HG03280 (cell line): ENCODE measurements at regions not wholly inside any gene's neighbourhood (a gene's known extent, or its start where the extent isn't known, plus 50 kb on each side); places are given as distances from the start of the nearest gene placed in this dataset.

Experiments
- ATAC-seq: cut with Tn5 transposase; IDR thresholded peaks from one replicate; pipeline ENCODE4 v1.9.1; 2021; ENCODE audit warnings: mild to moderate bottlenecking, moderate library complexity; ENCODE audit not compliant: unreplicated experiment

DNA sequence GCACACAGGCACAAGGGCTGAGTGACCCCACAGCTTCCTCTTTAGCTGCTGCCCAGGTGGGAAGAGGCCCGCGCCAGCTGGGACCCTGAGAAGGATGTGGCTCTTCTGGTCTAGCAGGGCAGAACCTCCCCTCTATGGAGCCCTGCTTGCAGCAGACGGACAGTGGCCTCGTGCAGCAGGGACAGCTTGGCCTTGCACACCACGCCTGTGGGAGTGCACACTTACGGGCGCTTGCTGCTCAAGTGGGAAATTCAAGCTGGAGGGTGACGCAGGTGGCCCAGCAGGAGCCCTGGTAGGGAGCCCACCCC is 971.4 kb downstream of the BRD1 start:
- no peak for ATAC-seq

DNA sequence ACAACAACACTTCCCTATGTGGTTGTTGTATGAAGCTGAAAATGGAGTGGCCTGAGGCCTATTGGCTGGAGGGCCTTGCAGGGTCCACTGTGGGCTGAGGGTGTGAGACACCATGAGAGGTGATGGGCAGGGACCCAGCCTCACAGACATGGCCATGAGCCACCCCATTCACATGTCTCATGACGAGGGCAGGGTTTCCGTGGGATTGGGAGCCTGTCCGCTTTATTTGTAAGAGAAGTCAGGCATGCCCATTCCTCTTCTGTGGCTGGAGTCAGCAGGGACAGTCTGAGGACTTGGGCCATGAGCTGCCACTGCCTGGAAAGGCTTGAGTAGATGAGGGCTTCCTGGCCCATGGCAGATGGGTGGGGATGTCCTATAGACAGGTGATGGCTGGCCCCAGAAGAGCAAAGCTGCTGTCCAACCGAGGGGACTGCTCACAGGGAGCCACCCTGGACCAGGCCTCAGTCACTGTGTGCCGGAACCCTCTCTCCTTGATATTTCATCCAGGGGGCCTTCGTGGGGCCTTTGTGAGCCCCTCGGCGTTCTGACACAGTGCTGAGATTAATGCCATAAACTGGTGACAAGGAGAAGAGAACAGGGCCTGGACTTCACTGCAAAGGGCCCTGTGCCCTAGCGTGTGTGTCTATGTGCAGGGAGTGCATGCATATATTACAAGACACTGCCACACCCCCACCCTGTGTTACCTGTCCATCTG is 971.9 kb downstream of the BRD1 start:
- ATAC-seq = no peak

DNA sequence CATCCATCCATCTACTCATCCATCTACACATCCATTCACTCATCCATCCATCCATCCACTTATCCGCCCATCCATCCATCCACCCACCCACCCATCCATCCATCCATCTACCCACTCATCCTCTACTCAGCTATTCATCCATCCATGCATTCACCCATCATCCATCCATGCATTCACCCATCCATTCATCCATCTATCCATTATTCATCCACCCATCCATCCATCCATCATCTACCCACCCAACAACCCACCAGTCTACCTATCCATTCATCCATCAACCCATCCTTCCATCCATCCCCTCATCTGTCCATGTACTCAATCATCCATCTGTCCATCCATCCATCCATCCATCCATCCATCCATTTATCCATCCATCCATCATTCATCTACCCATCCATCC is 972.7 kb downstream of the BRD1 start:
- no peak for ATAC-seq

DNA sequence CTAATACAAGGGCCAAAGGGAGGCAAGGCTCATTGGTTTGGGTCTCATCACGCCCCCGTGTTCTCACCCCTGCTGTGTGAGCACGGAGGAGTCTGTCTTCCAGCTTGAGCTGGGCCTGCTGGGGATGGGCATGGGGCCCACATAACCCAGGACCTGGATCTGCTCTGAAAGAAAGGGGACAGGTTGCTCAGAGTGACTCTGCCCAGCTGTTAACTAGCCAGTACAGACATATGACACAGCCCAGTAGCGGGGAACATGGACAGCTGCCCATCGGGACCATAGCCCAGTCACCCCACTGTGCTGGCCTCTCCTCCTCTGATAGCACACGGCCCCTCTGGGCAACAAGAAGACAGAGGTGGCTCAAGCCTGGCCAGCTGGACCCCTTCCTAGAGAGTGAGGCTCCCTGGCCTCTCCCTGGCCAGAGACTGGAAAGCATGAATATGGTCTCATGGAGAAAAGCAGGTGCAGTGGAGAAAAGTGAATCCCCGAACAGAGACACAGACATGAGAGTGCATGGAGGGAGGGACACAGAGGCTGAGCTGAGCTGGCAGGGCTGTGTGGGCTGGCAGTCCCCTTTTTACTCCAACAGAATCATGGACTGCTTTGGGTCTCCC is 973.9 kb downstream of the BRD1 start:
- ATAC-seq = no peak

DNA sequence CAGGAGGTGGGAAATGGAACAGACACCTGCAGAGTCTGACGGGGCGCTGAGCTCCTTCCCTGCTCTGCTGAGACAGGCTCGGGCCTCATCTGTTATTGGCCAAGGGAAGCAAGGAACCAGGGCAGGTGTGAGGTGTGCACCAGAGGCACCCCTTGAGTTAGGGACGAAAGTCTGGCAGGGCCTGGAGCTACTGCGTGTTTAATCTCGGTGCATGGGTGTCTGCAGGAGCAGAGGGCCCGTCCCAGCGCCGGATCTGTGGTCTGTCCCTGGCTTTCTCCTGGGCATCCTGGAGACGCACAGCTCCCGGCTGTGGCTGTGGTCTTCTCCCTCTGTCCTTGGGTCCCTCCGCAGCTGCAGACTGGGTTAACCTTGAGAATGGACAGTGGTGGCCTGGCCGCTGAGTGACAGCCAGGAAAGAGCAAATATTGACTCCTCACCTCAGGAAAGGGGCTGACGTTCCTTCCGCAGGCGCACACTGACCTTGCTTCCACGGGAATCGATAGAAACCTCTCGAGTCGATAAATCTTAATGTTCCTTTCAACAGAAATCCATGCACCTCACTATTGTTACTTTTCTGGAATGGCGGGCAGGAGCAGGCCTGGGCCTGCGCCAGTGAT is 975.6 kb downstream of the BRD1 start:
- no peak for ATAC-seq

DNA sequence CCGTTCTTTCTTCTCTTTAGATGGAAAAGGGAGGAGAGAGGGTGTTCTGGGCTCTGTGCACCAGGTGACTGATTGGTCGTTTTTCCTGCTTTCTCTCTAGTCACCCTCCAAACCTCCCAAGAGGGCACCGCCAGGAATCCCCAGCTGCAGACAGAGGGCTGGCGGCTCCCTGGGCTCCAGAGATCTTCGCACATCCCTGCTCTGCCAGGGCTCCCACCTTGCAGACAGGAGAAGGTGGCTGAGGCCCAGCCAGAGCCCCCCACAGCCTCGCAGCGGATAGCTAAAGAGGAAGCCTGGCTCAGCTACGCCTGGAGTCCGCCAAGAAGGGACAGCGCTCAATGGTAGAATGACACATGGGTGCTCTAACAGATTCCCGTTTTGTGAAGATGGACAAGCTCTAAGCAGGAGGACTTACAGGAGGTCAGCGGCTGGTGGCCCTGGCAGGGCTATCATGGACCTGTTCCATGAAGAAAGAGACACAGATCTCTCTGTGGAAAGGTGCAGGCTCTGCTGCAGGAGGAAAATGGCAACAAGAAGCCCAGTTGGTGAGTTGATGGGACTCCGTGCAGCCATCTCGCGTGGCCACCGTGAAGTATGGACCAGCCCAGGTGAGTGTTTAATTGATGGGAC is 976.9 kb downstream of the BRD1 start:
- no peak for ATAC-seq

DNA sequence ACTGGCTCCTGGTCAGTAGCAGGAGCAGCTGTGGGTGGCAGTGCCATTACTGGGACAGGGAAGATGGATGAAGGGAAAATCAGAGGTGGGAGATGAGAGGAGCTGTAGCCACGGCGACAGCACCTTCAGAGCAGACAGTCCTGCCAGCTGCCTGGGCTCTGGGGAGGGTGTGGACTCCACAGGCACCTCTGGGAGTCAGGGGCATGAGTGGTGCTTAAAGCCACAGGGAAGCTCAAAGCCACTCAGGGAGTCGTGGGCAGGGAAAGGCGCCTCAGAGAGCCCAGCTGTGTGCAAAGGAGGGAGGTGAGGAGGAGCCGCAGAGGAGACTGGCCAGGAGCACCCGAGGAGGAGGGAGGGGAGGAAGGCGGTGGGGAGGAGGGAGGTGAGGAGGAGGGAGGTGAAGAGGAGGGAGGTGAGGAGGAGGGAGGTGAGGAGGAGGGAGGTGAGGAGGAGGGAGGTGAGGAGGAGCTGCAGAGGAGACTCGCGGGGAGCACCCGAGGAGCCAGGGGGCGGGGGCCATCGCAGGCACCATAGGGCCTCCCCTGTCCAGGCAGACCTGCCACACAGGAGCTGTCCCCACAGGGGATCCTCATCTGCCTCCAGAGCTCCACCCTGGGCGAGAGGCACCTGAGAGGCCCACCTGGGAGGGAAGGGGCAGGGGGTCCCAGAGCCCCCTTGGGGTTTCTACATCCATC is 977.6 kb downstream of the BRD1 start:
- ATAC-seq = no peak

DNA sequence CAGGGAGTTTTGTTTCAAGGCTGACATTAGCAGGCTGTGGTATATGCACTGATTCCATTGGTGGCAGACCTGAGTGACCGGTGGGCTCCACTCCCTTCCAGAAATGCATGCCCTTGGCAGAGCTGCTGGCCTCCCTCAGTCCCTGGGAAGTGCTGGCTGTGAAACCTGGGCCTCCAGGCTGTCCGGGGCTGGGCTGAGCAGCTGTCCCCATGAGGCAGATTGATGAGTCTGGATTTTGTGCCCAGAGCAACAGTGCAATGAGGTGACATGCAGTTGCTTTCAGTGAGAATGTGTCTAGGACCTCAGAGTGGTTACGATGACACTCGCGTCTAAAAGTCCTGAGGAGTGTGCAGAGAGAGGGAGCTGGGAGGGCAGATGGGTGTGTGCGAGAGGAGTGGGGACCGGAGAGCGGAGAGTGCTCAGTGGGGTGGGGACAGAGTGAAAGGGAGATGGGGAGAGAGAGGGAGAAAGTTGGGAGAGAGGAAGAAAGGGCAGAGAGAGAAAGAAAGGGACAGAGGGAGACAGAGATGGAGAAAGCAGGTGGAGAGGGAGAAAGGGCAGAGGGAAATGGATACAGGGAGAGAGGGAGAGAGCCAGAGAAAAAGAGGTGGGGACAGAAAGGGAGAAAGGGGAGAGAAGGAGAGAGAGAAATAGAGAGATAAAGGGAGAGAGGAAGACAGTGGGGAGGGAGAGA is 978.3 kb downstream of the BRD1 start:
- ATAC-seq = no peak

DNA sequence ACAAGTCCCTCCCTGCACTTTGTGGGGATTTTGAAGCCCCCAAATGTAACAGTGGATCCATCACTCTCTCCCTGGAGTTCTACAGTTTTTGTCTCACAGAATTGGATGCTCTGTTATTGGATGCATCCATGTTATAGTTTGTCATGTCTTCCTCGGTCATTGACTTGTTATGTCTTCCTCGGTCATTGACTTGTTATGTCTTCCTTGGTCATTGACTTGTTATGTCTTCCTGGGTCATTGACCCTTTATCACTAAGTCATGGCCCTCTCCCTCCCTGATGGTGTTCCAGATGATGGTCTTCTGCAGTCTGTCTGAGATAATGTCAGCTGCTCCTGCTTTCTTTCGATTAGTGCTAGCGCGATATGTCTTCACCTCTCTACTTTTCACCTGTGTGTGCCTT is 981.5 kb downstream of the BRD1 start:
- no peak for ATAC-seq

DNA sequence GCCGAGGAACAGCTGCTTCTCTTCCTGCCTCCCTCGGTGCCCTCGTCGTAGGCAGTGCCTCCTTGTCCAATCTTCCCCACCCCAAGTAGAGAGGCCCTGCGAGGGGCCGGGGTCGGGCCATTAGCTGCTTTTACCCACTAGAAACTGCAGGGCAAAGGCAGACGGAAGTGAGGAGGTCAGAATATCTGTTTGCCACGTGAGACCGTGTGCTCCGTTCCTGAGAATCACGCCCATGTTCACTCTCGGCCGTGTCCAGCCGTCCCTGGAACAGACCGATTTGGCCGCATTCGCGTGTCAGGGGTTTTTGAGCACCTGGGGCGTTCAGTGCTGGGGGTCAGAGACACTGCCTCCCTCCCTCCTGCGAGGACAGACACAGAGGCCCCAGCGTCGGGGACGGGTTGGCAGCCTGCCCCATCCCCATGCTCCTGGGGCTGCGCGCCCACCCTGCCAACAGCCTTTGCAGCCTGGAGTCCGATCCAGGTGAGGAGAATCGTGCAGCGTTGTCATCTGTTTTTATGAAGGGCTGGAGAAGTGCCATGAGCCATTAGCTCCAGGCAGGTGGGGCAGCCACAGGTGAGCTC is 982.2 kb downstream of the BRD1 start:
- ATAC-seq = no peak

DNA sequence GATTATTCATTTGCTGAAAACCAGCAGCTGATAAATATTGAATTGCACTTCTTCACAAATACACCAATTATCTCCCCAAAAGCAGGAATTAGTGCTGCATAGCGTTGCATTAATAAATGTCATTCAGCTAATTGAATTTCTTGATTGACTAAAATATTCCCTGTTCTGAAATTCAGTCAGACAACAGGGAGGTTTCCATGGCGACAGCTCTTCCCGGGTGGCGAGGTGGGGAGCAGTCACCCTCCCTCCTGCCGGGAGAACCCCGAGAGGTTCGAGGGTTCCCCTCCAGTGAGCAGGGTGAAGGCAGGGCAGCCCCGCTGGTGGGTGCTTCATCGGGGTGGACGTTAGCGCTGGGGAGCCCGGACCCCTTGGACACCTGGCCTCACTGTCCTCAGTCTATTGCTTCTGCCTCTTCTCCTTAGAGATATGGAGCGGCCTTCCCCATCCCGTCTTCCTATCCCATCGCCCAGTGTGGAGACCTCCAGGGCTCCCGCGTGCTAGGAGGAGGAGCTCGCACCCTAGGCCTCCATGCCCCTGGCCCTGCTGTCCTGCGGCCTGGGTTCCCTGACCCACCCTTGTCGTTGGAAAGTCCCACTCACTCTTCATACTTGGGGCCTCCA is 983.5 kb downstream of the BRD1 start:
- no peak for ATAC-seq

DNA sequence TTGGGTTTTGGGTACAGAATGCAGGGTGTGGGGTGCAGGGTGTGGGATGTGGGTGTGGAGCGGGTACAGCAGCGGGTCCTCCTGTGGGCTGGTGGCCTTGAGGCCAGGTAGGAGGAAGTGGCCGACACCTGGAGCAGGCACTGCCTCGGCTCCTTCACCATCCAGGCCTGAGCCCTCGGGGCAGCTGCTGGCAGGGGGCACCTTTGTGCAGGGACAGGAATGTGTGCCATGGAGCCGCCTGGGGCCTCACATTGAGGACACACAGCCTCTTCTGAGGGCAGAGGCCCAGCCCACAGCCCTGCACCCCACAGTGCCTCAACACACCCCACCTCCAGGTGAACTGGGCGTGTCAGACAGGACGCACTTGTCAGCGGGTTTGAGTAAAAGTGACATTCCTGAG is 984.0 kb downstream of the BRD1 start:
- no peak for ATAC-seq

DNA sequence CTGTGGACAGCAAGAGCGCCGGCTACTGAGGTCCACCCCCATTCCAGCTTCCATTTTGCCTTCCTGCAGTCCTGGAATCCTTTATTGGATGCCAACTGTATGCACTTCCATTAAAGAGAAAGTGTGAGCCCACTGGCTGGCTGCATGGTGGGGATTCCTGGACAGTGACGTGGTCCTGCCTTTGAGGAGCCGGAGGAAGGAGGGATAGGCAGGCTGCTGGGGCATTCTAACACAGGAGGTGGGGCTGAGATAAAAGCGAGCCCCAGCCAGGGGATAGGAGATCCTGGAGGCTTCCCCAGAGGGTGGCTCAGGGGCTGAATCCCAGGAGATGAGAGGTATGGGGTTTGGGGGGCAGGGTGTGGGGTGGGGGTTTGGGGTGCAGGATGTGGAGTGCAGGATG is 984.7 kb downstream of the BRD1 start:
- no peak for ATAC-seq

DNA sequence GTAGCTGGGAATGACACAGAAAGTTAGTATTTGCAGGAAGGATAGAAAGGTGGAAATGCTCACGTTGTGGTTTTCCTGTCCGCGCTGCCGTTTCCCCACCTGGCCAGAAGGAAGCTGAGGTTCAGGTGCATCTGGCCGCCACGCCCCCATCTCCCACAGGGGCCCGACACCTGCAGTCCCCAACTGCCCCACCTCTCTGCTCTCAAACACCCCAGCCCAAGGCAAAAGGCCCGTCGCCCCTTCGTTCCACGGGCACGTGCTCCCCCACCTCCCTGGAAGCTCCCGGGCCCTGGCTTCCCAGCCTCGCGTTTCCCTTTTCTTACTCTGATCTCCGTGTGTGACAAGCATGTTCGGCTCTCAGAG is 985.1 kb downstream of the BRD1 start:
- no peak for ATAC-seq

DNA sequence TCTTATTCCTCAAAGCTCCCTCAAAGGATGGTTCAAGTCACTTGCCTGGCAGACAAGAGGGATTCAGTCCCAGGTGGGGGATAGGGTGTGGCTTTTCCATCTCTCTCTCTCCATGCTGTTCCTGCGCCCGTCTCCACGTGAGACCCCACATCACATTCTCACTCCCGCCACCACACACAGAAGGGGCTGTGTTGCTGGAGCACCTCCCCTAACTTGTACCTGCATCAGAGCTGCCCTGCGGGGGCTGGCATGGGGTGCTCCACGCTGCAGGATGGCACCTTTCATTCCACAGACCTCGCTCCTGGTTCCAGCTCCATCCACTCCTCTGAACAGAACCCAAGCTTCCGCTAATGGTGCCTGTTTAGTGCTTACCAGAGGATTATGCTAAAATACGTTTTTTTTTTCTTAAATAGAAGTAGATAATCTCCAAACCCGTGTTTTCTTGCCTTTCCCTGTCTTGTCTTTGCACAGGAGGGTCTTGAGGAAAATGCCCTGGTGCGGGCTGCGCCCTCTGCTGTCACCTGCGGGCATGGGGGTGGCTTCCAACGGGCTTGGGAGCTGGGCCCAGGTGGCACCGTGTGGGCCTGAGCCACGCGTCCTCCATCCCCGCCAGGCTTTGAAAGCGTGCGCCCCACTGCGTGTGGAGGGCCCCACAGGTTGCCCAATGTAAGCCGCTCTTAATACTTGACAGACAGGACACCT is 985.6 kb downstream of the BRD1 start:
- ATAC-seq = no peak

DNA sequence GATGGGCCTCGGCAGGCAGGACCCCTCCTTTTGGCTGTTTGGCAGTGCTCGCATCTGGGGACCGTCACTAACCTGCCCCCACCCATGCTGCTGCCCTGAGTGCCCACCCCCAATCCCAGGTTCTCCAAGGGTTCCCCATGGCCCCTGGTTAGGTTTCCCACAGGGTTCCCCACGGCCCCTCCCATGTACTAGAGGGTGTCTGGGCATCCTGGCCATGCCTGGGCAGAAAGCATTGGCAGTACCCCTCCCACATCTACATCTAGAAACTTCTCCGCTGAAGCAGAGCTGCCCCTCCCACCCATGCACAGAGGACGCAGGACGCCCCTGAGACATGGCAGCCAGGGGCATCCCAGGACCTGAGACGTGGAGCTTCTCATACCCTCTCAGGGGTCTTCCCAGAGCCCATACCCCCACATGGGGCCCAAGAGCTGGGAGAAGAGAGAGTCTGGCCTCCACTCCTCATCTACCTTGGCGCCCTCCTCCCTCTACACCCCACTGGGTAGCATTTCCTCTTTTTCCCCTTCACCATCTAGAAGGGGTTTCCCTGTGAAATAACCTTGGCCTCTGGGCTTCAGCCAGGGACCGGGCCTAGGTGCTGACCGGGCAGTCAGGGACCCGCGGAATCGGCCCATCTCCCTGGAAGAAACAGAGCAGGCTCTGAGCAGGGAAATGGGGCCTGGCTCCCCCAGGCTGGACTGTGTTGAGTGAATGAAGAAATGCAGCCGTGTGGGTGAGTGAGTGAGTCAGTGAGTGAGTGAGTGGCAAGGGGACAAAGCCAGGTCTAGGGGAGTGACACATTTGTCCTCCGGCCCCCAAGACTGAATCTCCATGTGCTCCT is 987.3 kb downstream of the BRD1 start:
- ATAC-seq = no peak

DNA sequence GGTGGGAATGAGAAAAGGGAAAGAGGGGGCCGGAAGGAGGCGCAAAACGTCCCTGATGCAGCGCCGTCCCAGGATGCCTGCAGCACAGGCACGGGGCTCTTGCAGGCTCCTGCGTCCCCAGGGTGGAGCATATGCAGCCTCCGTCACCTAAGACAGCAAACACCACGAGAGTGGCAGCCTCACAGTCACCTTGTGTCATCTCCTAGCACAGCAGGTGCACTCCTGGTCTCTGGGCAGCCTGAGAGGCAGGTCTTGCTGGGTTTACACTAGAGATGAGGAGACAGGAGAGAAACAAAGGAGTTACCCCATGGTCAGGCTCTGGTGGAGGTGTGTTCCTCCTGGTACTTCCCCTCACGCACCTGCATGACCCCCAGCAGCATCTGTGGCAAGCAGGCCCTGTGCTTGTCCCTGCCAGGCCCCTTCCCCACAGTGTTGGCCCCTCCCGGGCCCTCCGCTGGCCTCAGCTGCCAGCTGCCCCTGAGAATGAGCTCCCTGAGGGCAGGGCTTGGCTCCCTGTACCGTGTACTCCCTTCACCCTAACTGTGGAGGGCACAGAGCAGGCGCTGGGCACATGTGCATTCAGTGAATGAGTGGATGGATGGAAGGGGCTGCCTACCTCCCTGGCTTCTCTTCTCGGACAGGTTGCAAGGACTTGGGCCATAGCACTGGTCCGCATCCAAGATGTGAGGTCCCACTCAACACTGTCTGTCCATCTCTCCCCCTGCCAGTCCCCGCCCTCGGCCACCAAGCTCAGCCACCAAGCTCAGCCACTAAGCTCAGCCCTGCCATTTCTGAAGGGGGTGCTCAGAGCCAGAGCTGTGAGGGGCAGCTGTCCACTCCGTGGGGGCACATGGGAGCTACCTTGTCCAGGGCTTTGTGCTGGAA is 988.6 kb downstream of the BRD1 start:
- no peak for ATAC-seq

DNA sequence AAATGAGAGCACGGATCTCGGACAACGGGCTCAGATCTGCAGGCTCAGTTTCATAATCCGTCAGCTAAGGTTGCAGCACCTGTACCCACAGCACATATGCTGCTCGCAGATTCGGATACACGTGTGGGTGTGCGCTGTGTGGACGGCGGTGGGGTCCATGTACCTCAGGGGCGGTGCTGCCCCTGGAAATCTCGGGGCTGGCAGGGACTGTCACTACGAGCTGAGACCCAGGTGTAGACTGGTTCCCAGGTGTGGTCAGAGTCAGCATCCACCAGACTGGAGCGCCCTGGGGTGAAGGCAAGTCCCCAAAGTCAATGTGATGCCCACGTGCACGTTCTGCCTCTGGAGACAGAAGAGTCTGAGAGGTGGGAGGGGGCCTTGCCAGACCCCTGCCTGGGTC is 989.3 kb downstream of the BRD1 start:
- no peak for ATAC-seq
